Head of caudate nucleus (tissue), 42 donors: ENCODE measurements at regions not wholly inside any gene's neighbourhood (a gene's known extent, or its start where the extent isn't known, plus 50 kb on each side); places are given as distances from the start of the nearest gene placed in this dataset.

Source experiments
- DNase-seq, 42 donors: peaks; one replicate each; pipeline versions ENCODE4 v3.0.0 to v3.0.0-alpha.2; 2020 to 2021; ENCODE audit warnings: mixed read lengths in 7 of 42
- intact Hi-C: fragments of 100-400 bp; cut with DNase I; formaldehyde crosslinking; loops from one replicate; pipeline ENCODE4 v1.15.0; 2022

GRCh38 chr2:349390-349789 lies 61.5 kb upstream of the ALKAL2 start:
- intact Hi-C loops, result no loop called here
- DNase-seq, result no peak

- no peak for DNase-seq
- intact Hi-C loops, result no loop called here
Measured at GRCh38 chr2:348361-348916, 60.5 kb upstream of the ALKAL2 start.

- DNase-seq, result no peak
- intact Hi-C loops, result no loop called here
Measured at GRCh38 chr2:344811-345210, 56.9 kb upstream of the ALKAL2 start.

- DNase-seq, result no peak
- intact Hi-C loops, result no loop called here
Measured at GRCh38 chr2:343355-343754, 55.5 kb upstream of the ALKAL2 start.

- no peak for DNase-seq
- intact Hi-C loops, result no loop called here
Measured at GRCh38 chr2:341912-342311, 54.0 kb upstream of the ALKAL2 start.

GRCh38 chr2:341017-341542 lies 53.2 kb upstream of the ALKAL2 start:
- DNase-seq, result no peak

More at GRCh38 chr2:341017-341542, 53.2 kb upstream of the ALKAL2 start:
- intact Hi-C loops, result no loop called here
